Peyer's patch (tissue), 4 donors: ENCODE measurements at regions not wholly inside any gene's neighbourhood (a gene's known extent, or its start where the extent isn't known, plus 50 kb on each side); places are given as distances from the start of the nearest gene placed in this dataset.

Experiments used
- CTCF ChIP-seq, 6 experiments: fragments of 450-650 bp in 4 of 6; fragments of 200-600 bp in 2 of 6; sonication (generic) in 1 of 6; IDR thresholded peaks; one replicate each; pipeline ENCODE4 v1.5.1; 2017 to 2019; ENCODE audit warnings: antibody characterized with exemption in 6 of 6, mild to moderate bottlenecking in 3 of 6, moderate library complexity in 1 of 6
- POLR2A ChIP-seq, 2 donors: fragments of 450-650 bp; IDR thresholded peaks; one replicate each; pipeline ENCODE4 v1.5.1; 2017; ENCODE audit warnings: antibody characterized with exemption in 2 of 2, mild to moderate bottlenecking in 2 of 2, moderate library complexity in 2 of 2

GRCh38 chr7:91674470-91674869 lies 206.0 kb downstream of the MTERF1 start:
- no peak for TF ChIP-seq POLR2A (IDR thresholded peaks at IDR 0.05)
- TF ChIP-seq CTCF (IDR thresholded peaks at IDR 0.05) = no peak
